HG02678 (cell line): ENCODE measurements at regions not wholly inside any gene's neighbourhood (a gene's known extent, or its start where the extent isn't known, plus 50 kb on each side); places are given as distances from the start of the nearest gene placed in this dataset.

Source experiments
- ATAC-seq: cut with Tn5 transposase; IDR thresholded peaks from one replicate; pipeline ENCODE4 v1.9.1; 2021; ENCODE audit warnings: mild to moderate bottlenecking, moderate library complexity; ENCODE audit not compliant: unreplicated experiment

GRCh38 chr2:122003196-122003940, 247.9 kb downstream of the TSN start:
- ATAC-seq: no peak

GRCh38 chr2:122007126-122007525, 251.7 kb downstream of the TSN start:
- no peak for ATAC-seq

- no peak for ATAC-seq
These were observed 252.1 kb downstream of the TSN start for GRCh38 chr2:122007577-122007976.

GRCh38 chr2:122009561-122009960, 254.1 kb downstream of the TSN start:
- no peak for ATAC-seq

GRCh38 chr2:122011493-122012270, 256.2 kb downstream of the TSN start:
- ATAC-seq: no peak

- ATAC-seq: no peak
These were observed 263.3 kb downstream of the TSN start for GRCh38 chr2:122018736-122019135.

- no peak for ATAC-seq
These were observed 264.3 kb downstream of the TSN start for GRCh38 chr2:122019724-122020123.

GRCh38 chr2:122020377-122020776, 264.9 kb downstream of the TSN start:
- ATAC-seq: no peak

- ATAC-seq: no peak
These were observed 266.5 kb downstream of the TSN start for GRCh38 chr2:122021941-122022340.

GRCh38 chr2:122022531-122022930, 267.1 kb downstream of the TSN start:
- no peak for ATAC-seq

- no peak for ATAC-seq
These were observed 267.8 kb downstream of the TSN start for GRCh38 chr2:122023059-122023864.

GRCh38 chr2:122027510-122028217, 272.2 kb downstream of the TSN start:
- ATAC-seq: no peak

- ATAC-seq: no peak
These were observed 273.1 kb downstream of the TSN start for GRCh38 chr2:122028371-122029100.

- no peak for ATAC-seq
These were observed 274.0 kb downstream of the TSN start for GRCh38 chr2:122029456-122029855.

- ATAC-seq: no peak
These were observed 274.5 kb downstream of the TSN start for GRCh38 chr2:122029945-122030344.

- peak; percentile 68 for ATAC-seq
These were observed 276.3 kb downstream of the TSN start for GRCh38 chr2:122031544-122032263.

- no peak for ATAC-seq
These were observed 276.8 kb downstream of the TSN start for GRCh38 chr2:122032264-122032645.

- ATAC-seq: no peak
These were observed 278.3 kb downstream of the TSN start for GRCh38 chr2:122033778-122034177.

GRCh38 chr2:122034344-122034743, 278.9 kb downstream of the TSN start:
- ATAC-seq: no peak

- ATAC-seq: no peak
These were observed 279.3 kb downstream of the TSN start for GRCh38 chr2:122034777-122035176.
